ENCODE measurements at regions not wholly inside any gene's neighbourhood (a gene's known extent, or its start where the extent isn't known, plus 50 kb on each side); places are given as distances from the start of the nearest gene placed in this dataset.

GRCh38 chr7:4610768-4611467 is 71.2 kb upstream of the FOXK1 start (continued):
- TF ChIP-seq, protein P1, sequence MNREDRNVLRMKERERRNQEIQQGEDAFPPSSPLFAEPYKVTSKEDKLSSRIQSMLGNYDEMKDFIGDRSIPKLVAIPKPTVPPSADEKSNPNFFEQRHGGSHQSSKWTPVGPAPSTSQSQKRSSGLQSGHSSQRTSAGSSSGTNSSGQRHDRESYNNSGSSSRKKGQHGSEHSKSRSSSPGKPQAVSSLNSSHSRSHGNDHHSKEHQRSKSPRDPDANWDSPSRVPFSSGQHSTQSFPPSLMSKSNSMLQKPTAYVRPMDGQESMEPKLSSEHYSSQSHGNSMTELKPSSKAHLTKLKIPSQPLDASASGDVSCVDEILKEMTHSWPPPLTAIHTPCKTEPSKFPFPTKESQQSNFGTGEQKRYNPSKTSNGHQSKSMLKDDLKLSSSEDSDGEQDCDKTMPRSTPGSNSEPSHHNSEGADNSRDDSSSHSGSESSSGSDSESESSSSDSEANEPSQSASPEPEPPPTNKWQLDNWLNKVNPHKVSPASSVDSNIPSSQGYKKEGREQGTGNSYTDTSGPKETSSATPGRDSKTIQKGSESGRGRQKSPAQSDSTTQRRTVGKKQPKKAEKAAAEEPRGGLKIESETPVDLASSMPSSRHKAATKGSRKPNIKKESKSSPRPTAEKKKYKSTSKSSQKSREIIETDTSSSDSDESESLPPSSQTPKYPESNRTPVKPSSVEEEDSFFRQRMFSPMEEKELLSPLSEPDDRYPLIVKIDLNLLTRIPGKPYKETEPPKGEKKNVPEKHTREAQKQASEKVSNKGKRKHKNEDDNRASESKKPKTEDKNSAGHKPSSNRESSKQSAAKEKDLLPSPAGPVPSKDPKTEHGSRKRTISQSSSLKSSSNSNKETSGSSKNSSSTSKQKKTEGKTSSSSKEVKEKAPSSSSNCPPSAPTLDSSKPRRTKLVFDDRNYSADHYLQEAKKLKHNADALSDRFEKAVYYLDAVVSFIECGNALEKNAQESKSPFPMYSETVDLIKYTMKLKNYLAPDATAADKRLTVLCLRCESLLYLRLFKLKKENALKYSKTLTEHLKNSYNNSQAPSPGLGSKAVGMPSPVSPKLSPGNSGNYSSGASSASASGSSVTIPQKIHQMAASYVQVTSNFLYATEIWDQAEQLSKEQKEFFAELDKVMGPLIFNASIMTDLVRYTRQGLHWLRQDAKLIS (CRISPR knock-in tag; IDR thresholded peaks at IDR 0.05): no peak
- TF ChIP-seq, protein P2, sequence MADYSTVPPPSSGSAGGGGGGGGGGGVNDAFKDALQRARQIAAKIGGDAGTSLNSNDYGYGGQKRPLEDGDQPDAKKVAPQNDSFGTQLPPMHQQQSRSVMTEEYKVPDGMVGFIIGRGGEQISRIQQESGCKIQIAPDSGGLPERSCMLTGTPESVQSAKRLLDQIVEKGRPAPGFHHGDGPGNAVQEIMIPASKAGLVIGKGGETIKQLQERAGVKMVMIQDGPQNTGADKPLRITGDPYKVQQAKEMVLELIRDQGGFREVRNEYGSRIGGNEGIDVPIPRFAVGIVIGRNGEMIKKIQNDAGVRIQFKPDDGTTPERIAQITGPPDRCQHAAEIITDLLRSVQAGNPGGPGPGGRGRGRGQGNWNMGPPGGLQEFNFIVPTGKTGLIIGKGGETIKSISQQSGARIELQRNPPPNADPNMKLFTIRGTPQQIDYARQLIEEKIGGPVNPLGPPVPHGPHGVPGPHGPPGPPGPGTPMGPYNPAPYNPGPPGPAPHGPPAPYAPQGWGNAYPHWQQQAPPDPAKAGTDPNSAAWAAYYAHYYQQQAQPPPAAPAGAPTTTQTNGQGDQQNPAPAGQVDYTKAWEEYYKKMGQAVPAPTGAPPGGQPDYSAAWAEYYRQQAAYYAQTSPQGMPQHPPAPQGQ (CRISPR knock-in tag; IDR thresholded peaks at IDR 0.05; ENCODE audit: borderline replicate concordance): no peak
- TF ChIP-seq ZNF446 (CRISPR knock-in tag; IDR thresholded peaks at IDR 0.05): no peak
- TF ChIP-seq ATF1 (CRISPR knock-in tag; IDR thresholded peaks at IDR 0.05): no peak
- no peak for TF ChIP-seq SYNCRIP (IDR thresholded peaks at IDR 0.05; ENCODE audit: insufficient read depth, low read depth, low read length)
- no peak for TF ChIP-seq KLF6 (CRISPR knock-in tag; IDR thresholded peaks at IDR 0.05)
- TF ChIP-seq ZNF367 (CRISPR knock-in tag; IDR thresholded peaks at IDR 0.05; ENCODE audit: borderline replicate concordance): no peak
- TF ChIP-seq RBAK (CRISPR knock-in tag; IDR thresholded peaks at IDR 0.05): no peak
- no peak for TF ChIP-seq E2F2 (CRISPR knock-in tag; IDR thresholded peaks at IDR 0.05; ENCODE audit: borderline replicate concordance)
- TF ChIP-seq, protein P3, sequence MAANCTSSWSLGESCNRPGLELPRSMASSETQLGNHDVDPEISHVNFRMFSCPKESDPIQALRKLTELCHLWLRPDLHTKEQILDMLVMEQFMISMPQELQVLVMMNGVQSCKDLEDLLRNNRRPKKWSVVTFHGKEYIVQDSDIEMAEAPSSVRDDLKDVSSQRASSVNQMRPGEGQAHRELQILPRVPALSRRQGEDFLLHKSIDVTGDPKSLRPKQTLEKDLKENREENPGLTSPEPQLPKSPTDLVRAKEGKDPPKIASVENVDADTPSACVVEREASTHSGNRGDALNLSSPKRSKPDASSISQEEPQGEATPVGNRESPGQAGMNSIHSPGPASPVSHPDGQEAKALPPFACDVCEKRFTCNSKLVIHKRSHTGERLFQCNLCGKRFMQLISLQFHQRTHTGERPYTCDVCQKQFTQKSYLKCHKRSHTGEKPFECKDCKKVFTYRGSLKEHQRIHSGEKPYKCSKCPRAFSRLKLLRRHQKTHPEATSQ (CRISPR knock-in tag; IDR thresholded peaks at IDR 0.05; ENCODE audit: borderline replicate concordance): no peak

All from HepG2 (cell line).